ENCODE measurements at regions not wholly inside any gene's neighbourhood (a gene's known extent, or its start where the extent isn't known, plus 50 kb on each side); places are given as distances from the start of the nearest gene placed in this dataset.

- TF ChIP-seq REST (IDR thresholded peaks at IDR 0.05; ENCODE audit: unreplicated experiment) (no peak), EZH2phosphoT487 (IDR thresholded peaks at IDR 0.05; ENCODE audit: unreplicated experiment) (no peak), CTCF (conservative IDR thresholded peaks at IDR 0.05; ENCODE audit: low read depth in 2 of 2) (no peak), POLR2AphosphoS5 (IDR thresholded peaks at IDR 0.05; ENCODE audit: low read depth) (no peak), EZH2 (IDR thresholded peaks at IDR 0.05; ENCODE audit: low read depth, unreplicated experiment) (no peak), CREB1 (CRISPR knock-in tag; IDR thresholded peaks at IDR 0.05; ENCODE audit: low read depth) (no peak), STAT1 (IDR thresholded peaks at IDR 0.05; ENCODE audit: unreplicated experiment) (no peak), ZNF114 (CRISPR knock-in tag; IDR thresholded peaks at IDR 0.05) (no peak), JUNB (IDR thresholded peaks at IDR 0.05; ENCODE audit: unreplicated experiment) (no peak)
Observed at GRCh38 chr5:27938989-27939388, 900.6 kb upstream of the CDH9 start.

Measured in GM23338 (cell line).